Spleen (tissue), 7 donors: ENCODE measurements at regions not wholly inside any gene's neighbourhood (a gene's known extent, or its start where the extent isn't known, plus 50 kb on each side); places are given as distances from the start of the nearest gene placed in this dataset.

ENCODE experiments used
- POLR2A ChIP-seq, 3 donors: fragments of 450-650 bp; IDR thresholded peaks; one replicate each; pipeline ENCODE4 v1.5.1; 2017; ENCODE audit warnings: antibody characterized with exemption in 3 of 3, mild to moderate bottlenecking in 1 of 3
- TF ChIP-seq, protein P1 (sequence below), 11 experiments: fragments of 200-600 bp in 7 of 11; fragments of 450-650 bp in 4 of 11; sonication (generic) in 4 of 11; IDR thresholded peaks in 8 of 11; conservative IDR thresholded peaks in 3 of 11; 1 replicate in 7 of 11; 2 replicates in 4 of 11; pipeline versions ENCODE4 v1.4.0 to v1.8.0; 2016 to 2021; ENCODE audit warnings: antibody characterized with exemption in 11 of 11, inconsistent platforms in 4 of 11, mild to moderate bottlenecking in 1 of 11
- donor health status: DM: no; HTN: no; CAD: no; lungs with moderate emphysema.
- donor health status: DM: no; HTN: no; CAD: no.
- donor health status: DM: no; HTN: no; CAD: no.

DNA sequence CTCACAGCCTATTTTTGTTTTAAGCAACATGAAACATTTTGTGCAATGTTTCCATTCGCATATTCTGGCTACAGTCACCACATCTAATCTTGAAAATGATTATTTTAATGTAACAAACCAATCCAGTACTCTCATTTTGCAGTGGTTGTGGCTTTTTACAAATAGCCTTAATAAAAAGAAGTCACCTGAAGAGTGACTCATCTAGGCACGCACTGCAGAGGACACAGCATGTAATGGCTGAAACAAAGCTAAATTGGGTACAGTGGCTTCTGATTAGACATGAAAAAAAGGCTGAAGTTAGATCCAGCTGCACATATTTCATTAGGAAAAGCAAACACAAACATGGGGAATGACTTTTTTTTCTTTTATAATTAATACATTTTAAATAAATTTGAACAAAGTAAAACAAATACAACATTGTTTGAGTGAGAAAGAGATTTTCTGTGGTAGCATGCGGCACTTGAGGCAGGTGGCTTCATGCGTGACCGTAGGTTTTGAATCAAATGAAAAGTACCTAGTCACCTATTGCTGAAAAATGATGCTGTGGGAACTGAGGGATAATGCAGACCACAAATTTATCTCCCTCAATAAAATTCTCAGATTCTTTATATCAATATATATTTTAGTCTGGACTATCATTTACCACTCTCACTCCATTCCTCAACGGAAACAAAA, 240.8 kb upstream of the DDX53 start:
- TF ChIP-seq POLR2A (IDR thresholded peaks at IDR 0.05), result no peak
- TF ChIP-seq, protein P1, sequence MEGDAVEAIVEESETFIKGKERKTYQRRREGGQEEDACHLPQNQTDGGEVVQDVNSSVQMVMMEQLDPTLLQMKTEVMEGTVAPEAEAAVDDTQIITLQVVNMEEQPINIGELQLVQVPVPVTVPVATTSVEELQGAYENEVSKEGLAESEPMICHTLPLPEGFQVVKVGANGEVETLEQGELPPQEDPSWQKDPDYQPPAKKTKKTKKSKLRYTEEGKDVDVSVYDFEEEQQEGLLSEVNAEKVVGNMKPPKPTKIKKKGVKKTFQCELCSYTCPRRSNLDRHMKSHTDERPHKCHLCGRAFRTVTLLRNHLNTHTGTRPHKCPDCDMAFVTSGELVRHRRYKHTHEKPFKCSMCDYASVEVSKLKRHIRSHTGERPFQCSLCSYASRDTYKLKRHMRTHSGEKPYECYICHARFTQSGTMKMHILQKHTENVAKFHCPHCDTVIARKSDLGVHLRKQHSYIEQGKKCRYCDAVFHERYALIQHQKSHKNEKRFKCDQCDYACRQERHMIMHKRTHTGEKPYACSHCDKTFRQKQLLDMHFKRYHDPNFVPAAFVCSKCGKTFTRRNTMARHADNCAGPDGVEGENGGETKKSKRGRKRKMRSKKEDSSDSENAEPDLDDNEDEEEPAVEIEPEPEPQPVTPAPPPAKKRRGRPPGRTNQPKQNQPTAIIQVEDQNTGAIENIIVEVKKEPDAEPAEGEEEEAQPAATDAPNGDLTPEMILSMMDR (IDR thresholded peaks at IDR 0.05 in 8 of 11, conservative IDR thresholded peaks at IDR 0.05 in 3 of 11), result no peak
